H9 (cell line): ENCODE measurements at regions not wholly inside any gene's neighbourhood (a gene's known extent, or its start where the extent isn't known, plus 50 kb on each side); places are given as distances from the start of the nearest gene placed in this dataset.

Experiments used
- DNase-seq: peaks from one replicate; pipeline ENCODE4 v3.0.0-alpha.2; 2017
- H2AFZ ChIP-seq: one replicate; pipeline ENCODE4 v1.6.1; 2013; ENCODE audit warnings: mild to moderate bottlenecking, low read length, control low read depth, moderate library complexity
- H2AK5ac ChIP-seq: 2 replicates; pipeline ENCODE4 v1.6.1; 2013; ENCODE audit warnings: low read length, control low read depth, mixed read lengths; ENCODE audit not compliant: insufficient read length
- H2BK120ac ChIP-seq: one replicate; pipeline ENCODE4 v1.6.1; 2013; ENCODE audit warnings: low read depth, mild to moderate bottlenecking, low read length, control low read depth, inconsistent platforms; ENCODE audit not compliant: poor library complexity, severe bottlenecking
- H2BK12ac ChIP-seq: 2 replicates; pipeline ENCODE4 v1.6.1; 2013; ENCODE audit warnings: low read length, control low read depth, mixed read lengths, low read depth; ENCODE audit not compliant: insufficient read length
- H2BK15ac ChIP-seq: 2 replicates; pipeline ENCODE4 v1.6.1; 2013; ENCODE audit warnings: low read depth, low read length, control low read depth
- H2BK20ac ChIP-seq: one replicate; pipeline ENCODE4 v1.6.1; 2013; ENCODE audit warnings: low read depth, mild to moderate bottlenecking, low read length, control low read depth, inconsistent platforms; ENCODE audit not compliant: poor library complexity, severe bottlenecking
- H2BK5ac ChIP-seq: 2 replicates; pipeline ENCODE4 v1.6.1; 2013; ENCODE audit warnings: low read length, control low read depth, mixed read lengths; ENCODE audit not compliant: insufficient read length
- H3K14ac ChIP-seq: 2 replicates; pipeline ENCODE4 v1.6.1; 2013; ENCODE audit warnings: low read length, control low read depth; ENCODE audit not compliant: insufficient read depth
- H3K18ac ChIP-seq: 2 replicates; pipeline ENCODE4 v1.6.1; 2013; ENCODE audit warnings: low read depth, mild to moderate bottlenecking, mixed read lengths, low read length, control low read depth; ENCODE audit not compliant: insufficient read length
- H3K23ac ChIP-seq: 2 replicates; pipeline ENCODE4 v1.6.1; 2013; ENCODE audit warnings: low read length, control low read depth, mixed read lengths, low read depth; ENCODE audit not compliant: insufficient read length
- H3K23me2 ChIP-seq: 2 replicates; pipeline ENCODE4 v1.6.1; 2013; ENCODE audit warnings: low read depth, mild to moderate bottlenecking, mixed read lengths, low read length, control low read depth; ENCODE audit not compliant: insufficient read length, poor library complexity, severe bottlenecking
- H3K27ac ChIP-seq: 2 replicates; pipeline ENCODE4 v1.5.1; 2013; ENCODE audit warnings: low read length, control low read depth, mixed read lengths, low read depth; ENCODE audit not compliant: insufficient read length
- H3K27me3 ChIP-seq: 2 replicates; pipeline ENCODE4 v1.6.1; 2013; ENCODE audit warnings: low read length, control low read depth, inconsistent platforms; ENCODE audit not compliant: insufficient read depth
- H3K4ac ChIP-seq: 2 replicates; pipeline ENCODE4 v1.6.1; 2013; ENCODE audit warnings: low read depth, mild to moderate bottlenecking, control low read depth, inconsistent platforms, low read length, moderate library complexity
- H3K4me1 ChIP-seq: 2 replicates; pipeline ENCODE4 v1.6.1; 2013; ENCODE audit warnings: low read length, control low read depth, inconsistent platforms; ENCODE audit not compliant: insufficient read depth
- H3K4me2 ChIP-seq: 2 replicates; pipeline ENCODE4 v1.6.1; 2013; ENCODE audit warnings: low read length, control low read depth, mixed read lengths; ENCODE audit not compliant: insufficient read length, insufficient read depth
- H3K56ac ChIP-seq: 2 replicates; pipeline ENCODE4 v1.6.1; 2013; ENCODE audit warnings: low read depth, mild to moderate bottlenecking, mixed read lengths, low read length, control low read depth; ENCODE audit not compliant: insufficient read length
- H3K79me1 ChIP-seq: 2 replicates; pipeline ENCODE4 v1.6.1; 2013; ENCODE audit warnings: low read depth, mild to moderate bottlenecking, moderate library complexity, low read length, control low read depth, inconsistent platforms; ENCODE audit not compliant: insufficient read depth, poor library complexity, severe bottlenecking
- H3K79me2 ChIP-seq: 2 replicates; pipeline ENCODE4 v1.6.1; 2013; ENCODE audit warnings: low read length, control low read depth, inconsistent platforms; ENCODE audit not compliant: insufficient read depth
- H3K9ac ChIP-seq: 2 replicates; pipeline ENCODE4 v1.6.1; 2013; ENCODE audit warnings: low read length, control low read depth, mixed read lengths; ENCODE audit not compliant: insufficient read length; ENCODE audit errors: extremely low read depth
- H3K9me3 ChIP-seq: one replicate; pipeline ENCODE4 v1.6.1; 2013; ENCODE audit warnings: low read depth, low read length, inconsistent platforms; ENCODE audit not compliant: control insufficient read depth
- H3T11ph ChIP-seq: one replicate; pipeline ENCODE4 v1.6.1; 2013; ENCODE audit warnings: mild to moderate bottlenecking, low read length, control low read depth, inconsistent platforms
- H4K20me1 ChIP-seq: one replicate; pipeline ENCODE4 v1.6.1; 2013; ENCODE audit not compliant: control insufficient read depth, insufficient read length, insufficient read depth
- H4K5ac ChIP-seq: 2 replicates; pipeline ENCODE4 v1.6.1; 2013; ENCODE audit warnings: low read depth, mild to moderate bottlenecking, mixed read lengths, low read length, control low read depth; ENCODE audit not compliant: insufficient read length
- H4K8ac ChIP-seq: replicated peaks from 2 replicates; pipeline ENCODE4 v1.6.1; 2013; ENCODE audit warnings: low read length, control low read depth, mixed read lengths, low read depth; ENCODE audit not compliant: insufficient read length
- H4K91ac ChIP-seq: 2 replicates; pipeline ENCODE4 v1.6.1; 2013; ENCODE audit warnings: low read depth, mild to moderate bottlenecking, moderate library complexity, mixed read lengths, low read length, control low read depth; ENCODE audit not compliant: insufficient read length
- H3K27ac Mint-ChIP-seq, 3 experiments: 2 replicates in 2 of 3; 3 replicates in 1 of 3; pipeline ENCODE4 v1.8.0; 2020 to 2021; ENCODE audit warnings: mixed read lengths in 3 of 3, mild to moderate bottlenecking in 1 of 3, moderate library complexity in 1 of 3
- H3K27me3 Mint-ChIP-seq: 2 replicates; pipeline ENCODE4 v1.8.0; 2021; ENCODE audit warnings: low read depth, mild to moderate bottlenecking, moderate library complexity, mixed read lengths
- H3K36me3 Mint-ChIP-seq, 3 experiments: 2 replicates in 2 of 3; 3 replicates in 1 of 3; pipeline ENCODE4 v1.8.0; 2020 to 2021; ENCODE audit warnings: low read depth in 3 of 3, mixed read lengths in 3 of 3; ENCODE audit not compliant: insufficient read depth in 1 of 3
- H3K4me1 Mint-ChIP-seq, 2 experiments: 2 replicates each; pipeline ENCODE4 v1.8.0; 2020; ENCODE audit warnings: mixed read lengths in 2 of 2
- H3K4me3 Mint-ChIP-seq, 2 experiments: 2 replicates in 1 of 2; 3 replicates in 1 of 2; pipeline ENCODE4 v1.8.0; 2020 to 2021; ENCODE audit warnings: mild to moderate bottlenecking in 2 of 2, mixed read lengths in 2 of 2, moderate library complexity in 1 of 2
- H3K9me3 Mint-ChIP-seq, 2 experiments: 2 replicates in 1 of 2; 3 replicates in 1 of 2; pipeline ENCODE4 v1.8.0; 2020; ENCODE audit warnings: mild to moderate bottlenecking in 2 of 2, mixed read lengths in 2 of 2, moderate library complexity in 1 of 2
- WGBS: extraction: QIAGEN DNeasy Blood & Tissue Kit; methylation state at CpG from one replicate; pipeline ENCODE4 v1.1.7; 2013; ENCODE audit warnings: missing lambda C conversion rate, low lambda C conversion rate, mixed read lengths; ENCODE audit not compliant: insufficient read length; ENCODE audit errors: extremely low coverage; 5-methylcytosine and 5-hydroxymethylcytosine counted together
- TF ChIP-seq, protein P1 (sequence below): fragments of 200-600 bp; sonication (generic); conservative IDR thresholded peaks from 3 replicates; pipeline ENCODE4 v1.8.0; 2021; ENCODE audit warnings: antibody characterized with exemption, mild to moderate bottlenecking

DNA sequence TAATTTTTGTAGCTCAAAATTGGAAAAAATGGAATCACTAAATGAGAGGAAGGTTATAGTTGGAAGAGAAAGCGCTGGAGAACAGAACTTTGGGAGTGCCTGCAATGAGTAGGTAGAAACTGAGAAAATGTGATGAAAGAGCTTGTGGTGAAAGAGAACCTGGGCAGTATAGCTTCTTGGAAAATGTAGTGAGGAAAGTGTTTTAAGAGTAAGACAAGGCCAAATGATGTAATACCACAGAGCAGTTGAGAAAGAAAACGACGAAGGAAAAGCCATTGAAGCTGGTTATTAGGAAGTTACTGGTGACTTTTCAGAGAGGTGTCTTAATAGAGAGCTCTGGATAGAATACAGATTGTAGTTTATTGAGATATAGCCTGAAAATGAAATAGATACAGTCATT lies 255.3 kb downstream of the AEBP2 start:
- no peak overlapping the region for H2AK5ac ChIP-seq
- Mint-ChIP-seq H3K27me3 (no peaks in the 10 kb centered on the region), H3K9me3 (no peaks in the 10 kb centered on the region), H3K36me3 (no peaks in the 10 kb centered on the region), H3K27ac (no peak overlapping the region; a peak in 1 of 7 replicates), H3K4me3 (no peak overlapping the region), H3K4me1 (no peaks in the 10 kb centered on the region)
- H3K23me2 ChIP-seq = no peaks in the 10 kb centered on the region
- no peak overlapping the region for H3K27ac ChIP-seq
- no peaks in the 10 kb centered on the region for H3K27me3 ChIP-seq
- no CpG with 5 or more reads among the region's 3 CpGs for WGBS
- DNase-seq = no peak
- no peak overlapping the region for H4K8ac ChIP-seq
- H3T11ph ChIP-seq = no peak overlapping the region
- no peak overlapping the region for H4K91ac ChIP-seq
- no peak overlapping the region for H3K56ac ChIP-seq
- H2BK20ac ChIP-seq = no peak overlapping the region
- H3K79me1 ChIP-seq = no peaks in the 10 kb centered on the region
- no peak overlapping the region for H2BK12ac ChIP-seq
- no peaks in the 10 kb centered on the region for H3K79me2 ChIP-seq
- H2AFZ ChIP-seq = no peak overlapping the region
- TF ChIP-seq, protein P1, sequence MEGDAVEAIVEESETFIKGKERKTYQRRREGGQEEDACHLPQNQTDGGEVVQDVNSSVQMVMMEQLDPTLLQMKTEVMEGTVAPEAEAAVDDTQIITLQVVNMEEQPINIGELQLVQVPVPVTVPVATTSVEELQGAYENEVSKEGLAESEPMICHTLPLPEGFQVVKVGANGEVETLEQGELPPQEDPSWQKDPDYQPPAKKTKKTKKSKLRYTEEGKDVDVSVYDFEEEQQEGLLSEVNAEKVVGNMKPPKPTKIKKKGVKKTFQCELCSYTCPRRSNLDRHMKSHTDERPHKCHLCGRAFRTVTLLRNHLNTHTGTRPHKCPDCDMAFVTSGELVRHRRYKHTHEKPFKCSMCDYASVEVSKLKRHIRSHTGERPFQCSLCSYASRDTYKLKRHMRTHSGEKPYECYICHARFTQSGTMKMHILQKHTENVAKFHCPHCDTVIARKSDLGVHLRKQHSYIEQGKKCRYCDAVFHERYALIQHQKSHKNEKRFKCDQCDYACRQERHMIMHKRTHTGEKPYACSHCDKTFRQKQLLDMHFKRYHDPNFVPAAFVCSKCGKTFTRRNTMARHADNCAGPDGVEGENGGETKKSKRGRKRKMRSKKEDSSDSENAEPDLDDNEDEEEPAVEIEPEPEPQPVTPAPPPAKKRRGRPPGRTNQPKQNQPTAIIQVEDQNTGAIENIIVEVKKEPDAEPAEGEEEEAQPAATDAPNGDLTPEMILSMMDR = no peak
- H3K18ac ChIP-seq = no peak overlapping the region
- H3K9me3 ChIP-seq = no peaks in the 10 kb centered on the region
- H3K9ac ChIP-seq = no peak overlapping the region
- H2BK15ac ChIP-seq = no peak overlapping the region
- no peak overlapping the region for H3K4ac ChIP-seq
- no peak overlapping the region for H2BK5ac ChIP-seq
- H4K5ac ChIP-seq = no peak overlapping the region
- no peak overlapping the region for H2BK120ac ChIP-seq
- H3K23ac ChIP-seq = no peak overlapping the region
- no peaks in the 10 kb centered on the region for H3K4me1 ChIP-seq
- H3K14ac ChIP-seq = no peak overlapping the region
- H3K4me2 ChIP-seq = no peak overlapping the region
- H4K20me1 ChIP-seq = no peaks in the 10 kb centered on the region
